Activated CD8-positive, alpha-beta T cell treated with anti-CD3 and anti-CD28 coated beads for 36 hours (primary cell): ENCODE measurements at regions not wholly inside any gene's neighbourhood (a gene's known extent, or its start where the extent isn't known, plus 50 kb on each side); places are given as distances from the start of the nearest gene placed in this dataset.

Source experiments
- ATAC-seq: fragments of 200-7000 bp; cut with Tn5 transposase; one replicate; pipeline ENCODE4 v1.10.0; 2021; ENCODE audit warnings: mild to moderate bottlenecking, moderate library complexity
- CTCF ChIA-PET: fragments of 350-600 bp; sonication (Branson Sonifier 250); formaldehyde crosslinking; loops from one replicate; lab custom pipeline; 2021; ENCODE audit warnings: antibody characterized with exemption; lab: Charles Lee
- POLR2A ChIA-PET: fragments of 350-600 bp; sonication (Branson Sonifier 250); formaldehyde crosslinking; loops from one replicate; lab custom pipeline; 2021; ENCODE audit warnings: antibody characterized with exemption; lab: Charles Lee
- DNase-seq: peaks from one replicate; pipeline ENCODE4 v3.0.0-alpha.2; 2020
- H3K27ac Mint-ChIP-seq: one replicate; pipeline ENCODE4 v1.8.0; 2021; ENCODE audit warnings: mild to moderate bottlenecking, mixed read lengths
- H3K27me3 Mint-ChIP-seq: one replicate; pipeline ENCODE4 v1.8.0; 2021; ENCODE audit warnings: mixed read lengths
- H3K36me3 Mint-ChIP-seq: one replicate; pipeline ENCODE4 v1.8.0; 2021; ENCODE audit warnings: low read depth, mixed read lengths
- H3K4me1 Mint-ChIP-seq: one replicate; pipeline ENCODE4 v1.8.0; 2021; ENCODE audit warnings: low read depth, mixed read lengths
- H3K4me3 Mint-ChIP-seq: one replicate; pipeline ENCODE4 v1.8.0; 2021; ENCODE audit warnings: mild to moderate bottlenecking, moderate library complexity, mixed read lengths
- H3K9me3 Mint-ChIP-seq: one replicate; pipeline ENCODE4 v1.8.0; 2021; ENCODE audit warnings: mixed read lengths
- CTCF ChIP-seq: fragments of 200-600 bp; IDR thresholded peaks from one replicate; pipeline ENCODE4 v1.8.0; 2022; ENCODE audit warnings: antibody characterized with exemption, mild to moderate bottlenecking
- intact Hi-C: fragments of 100-400 bp; cut with micrococcal nuclease; formaldehyde crosslinking; loops from one replicate; pipeline ENCODE4 v1.10.0; 2022

- Mint-ChIP-seq H3K4me3 (no peak overlapping the region), H3K27me3 (no peaks in the 10 kb centered on the region), H3K27ac (no peak overlapping the region), H3K9me3 (no peaks in the 10 kb centered on the region), H3K4me1 (peaks cover 7% of the 10 kb centered on the region), H3K36me3 (no peaks in the 10 kb centered on the region)
- CTCF ChIA-PET = interaction anchor here (1.5 kb wide), 1 partner anchor 13 kb away, joined by 5 read pairs; no protein-coding TSS in a partner anchor
- ATAC-seq (no peak), DNase-seq (no peak)
- no peak for TF ChIP-seq CTCF
- POLR2A ChIA-PET = interaction anchor here (1.2 kb wide), 1 partner anchor 13 kb away, joined by 3 read pairs; no protein-coding TSS in a partner anchor
- intact Hi-C loops = no loop called here
These were observed 143.0 kb downstream of the ZNF281 start for GRCh38 chr1:200266871-200267270.

GRCh38 chr1:200265881-200266280 is 144.0 kb downstream of the ZNF281 start:
- DNase-seq = no peak
- intact Hi-C loops = no loop called here
- H3K36me3 Mint-ChIP-seq = no peaks in the 10 kb centered on the region
- POLR2A ChIA-PET = no interaction called here
- peaks cover 7% of the 10 kb centered on the region for H3K4me1 Mint-ChIP-seq
- TF ChIP-seq CTCF = no peak
- no peaks in the 10 kb centered on the region for H3K27me3 Mint-ChIP-seq
- CTCF ChIA-PET = no interaction called here
- H3K9me3 Mint-ChIP-seq = no peaks in the 10 kb centered on the region
- no peak overlapping the region for H3K27ac Mint-ChIP-seq
- no peak for ATAC-seq
- no peak overlapping the region for H3K4me3 Mint-ChIP-seq

- intact Hi-C loops = no loop called here
- H3K4me3 Mint-ChIP-seq = no peak overlapping the region
- DNase-seq = no peak
- CTCF ChIA-PET = interaction anchor here (0.7 kb wide), 1 partner anchor 223 kb away, joined by 3 read pairs; no protein-coding TSS in a partner anchor
- no peak overlapping the region for H3K27ac Mint-ChIP-seq
- peaks cover 7% of the 10 kb centered on the region for H3K4me1 Mint-ChIP-seq
- TF ChIP-seq CTCF = no peak
- H3K27me3 Mint-ChIP-seq = peaks cover 3% of the 10 kb centered on the region
- H3K36me3 Mint-ChIP-seq = no peaks in the 10 kb centered on the region
- POLR2A ChIA-PET = no interaction called here
- H3K9me3 Mint-ChIP-seq = no peaks in the 10 kb centered on the region
- no peak for ATAC-seq
These were observed 144.7 kb downstream of the ZNF281 start for GRCh38 chr1:200265104-200265503.

- ATAC-seq (no peak), DNase-seq (no peak)
- CTCF ChIA-PET = interaction anchor here (0.8 kb wide), 1 partner anchor 16 kb away, joined by 5 read pairs; no protein-coding TSS in a partner anchor
- intact Hi-C loops = no loop called here
- H3K27ac Mint-ChIP-seq = no peak overlapping the region
- POLR2A ChIA-PET = no interaction called here
- peaks cover 7% of the 10 kb centered on the region for H3K4me1 Mint-ChIP-seq
- H3K9me3 Mint-ChIP-seq = no peaks in the 10 kb centered on the region
- no peak overlapping the region for H3K4me3 Mint-ChIP-seq
- no peaks in the 10 kb centered on the region for H3K36me3 Mint-ChIP-seq
- H3K27me3 Mint-ChIP-seq = peaks cover 5% of the 10 kb centered on the region
- TF ChIP-seq CTCF = no peak
These were observed 146.6 kb downstream of the ZNF281 start for GRCh38 chr1:200263203-200263602.

GRCh38 chr1:200262326-200262965 is 147.4 kb downstream of the ZNF281 start:
- peaks cover 7% of the 10 kb centered on the region for H3K4me1 Mint-ChIP-seq
- no peak overlapping the region for H3K4me3 Mint-ChIP-seq
- TF ChIP-seq CTCF = no peak
- ATAC-seq (peak; percentile 53), DNase-seq (peak; percentile 47)
- CTCF ChIA-PET = no interaction called here
- peaks cover 5% of the 10 kb centered on the region for H3K27me3 Mint-ChIP-seq
- intact Hi-C loops = no loop called here
- H3K36me3 Mint-ChIP-seq = no peaks in the 10 kb centered on the region
- no peaks in the 10 kb centered on the region for H3K9me3 Mint-ChIP-seq
- POLR2A ChIA-PET = no interaction called here
- no peak overlapping the region for H3K27ac Mint-ChIP-seq
